ENCODE measurements at regions not wholly inside any gene's neighbourhood (a gene's known extent, or its start where the extent isn't known, plus 50 kb on each side); places are given as distances from the start of the nearest gene placed in this dataset.

GRCh38 chr2:142571934-142572333 lies 305.5 kb upstream of the KYNU start:
- TF ChIP-seq CTCF (IDR thresholded peaks at IDR 0.05) (no peak), POLR2A (IDR thresholded peaks at IDR 0.05) (no peak), EP300 (IDR thresholded peaks at IDR 0.05) (no peak), POLR2AphosphoS5 (IDR thresholded peaks at IDR 0.05) (no peak)
